K562 (cell line): ENCODE measurements at regions not wholly inside any gene's neighbourhood (a gene's known extent, or its start where the extent isn't known, plus 50 kb on each side); places are given as distances from the start of the nearest gene placed in this dataset.

Source experiments
- ATAC-seq: fragments of 200-7000 bp; cut with Tn5 transposase; 3 replicates; pipeline ENCODE4 v1.9.1; 2020; ENCODE audit warnings: moderate library complexity
- BruUV-seq: library from RNA; stranded (reverse); fragments of 400-500 nt; replicated peaks from 2 replicates; lab custom pipeline; 2021; lab: Mats Ljungman, UMichigan
- CTCF ChIA-PET: fragments of 300-600 bp; formaldehyde crosslinking; extraction: SDS; loops from one replicate; lab custom pipeline; 2021; ENCODE audit warnings: low intra/inter-chr PET ratio; lab: Yijun Ruan, JAX
- POLR2A ChIA-PET: fragments of 300-600, 350-650 bp; sonication (Branson Sonifier 250); formaldehyde crosslinking; extraction: SDS; loops from one replicate; lab custom pipeline; 2021; ENCODE audit warnings: antibody characterized with exemption, inconsistent platforms; lab: Yijun Ruan, JAX
- DNase-seq, 4 experiments: peaks; one replicate each; pipeline versions ENCODE4 v3.0.0 to v3.0.0-alpha.2; 2011 to 2018; ENCODE audit warnings: low spot score in 3 of 4, mixed read lengths in 3 of 4; ENCODE audit errors: extremely low read depth in 1 of 4
- FAIRE-seq: peaks from 2 replicates; lab custom pipeline; 2011; peaks lifted over from hg19 to GRCh38; lab: Jason Lieb, UNC
- H2AFZ ChIP-seq: 2 replicates; pipeline ENCODE4 v1.6.0; 2011; ENCODE audit warnings: low read depth, low read length, control low read depth, inconsistent platforms
- H3K27ac ChIP-seq: fragments of 200-600 bp; 3 replicates; pipeline ENCODE4 v1.8.0; 2011; ENCODE audit warnings: low read depth, mild to moderate bottlenecking, control low read depth, inconsistent platforms, low read length, moderate library complexity, mixed read lengths; ENCODE audit errors: extremely low read depth
- H3K27me3 ChIP-seq, 2 experiments: fragments of 300-600 bp in 1 of 2; 2 replicates in 1 of 2; 3 replicates in 1 of 2; pipeline versions ENCODE4 v1.6.0 to v1.8.0; 2011; ENCODE audit warnings: inconsistent platforms in 2 of 2, low read length in 2 of 2, mild to moderate bottlenecking in 1 of 2, mixed read lengths in 1 of 2, moderate library complexity in 1 of 2; ENCODE audit not compliant: control insufficient read depth in 2 of 2, insufficient read depth in 2 of 2
- H3K36me3 ChIP-seq: fragments of 300-600 bp; 3 replicates; pipeline ENCODE4 v1.8.0; 2011; ENCODE audit warnings: mild to moderate bottlenecking, low read length, inconsistent platforms; ENCODE audit not compliant: control insufficient read depth, insufficient read depth
- H3K4me1 ChIP-seq, 2 experiments: fragments of 200-600 bp in 1 of 2; replicated peaks in 1 of 2; 2 replicates in 1 of 2; 3 replicates in 1 of 2; pipeline versions ENCODE4 v1.5.1 to v1.8.0; 2011; ENCODE audit warnings: inconsistent platforms in 2 of 2, low read length in 2 of 2, mild to moderate bottlenecking in 1 of 2, mixed read lengths in 1 of 2, moderate library complexity in 1 of 2; ENCODE audit not compliant: control insufficient read depth in 2 of 2, insufficient read depth in 2 of 2
- H3K4me2 ChIP-seq: 2 replicates; pipeline ENCODE4 v1.6.1; 2011; ENCODE audit warnings: low read length, control low read depth, inconsistent platforms, mixed read lengths; ENCODE audit not compliant: insufficient read depth
- H3K4me3 ChIP-seq: fragments of 200-600 bp; sonication (generic), shearing (Covaris generic); 2 replicates; pipeline ENCODE4 v1.5.1; 2016; ENCODE audit warnings: control low read depth, inconsistent platforms
- H3K79me2 ChIP-seq: fragments of 200-600 bp; 3 replicates; pipeline ENCODE4 v1.8.0; 2011; ENCODE audit warnings: low read length, inconsistent platforms; ENCODE audit not compliant: control insufficient read depth, insufficient read depth
- H3K9ac ChIP-seq, 2 experiments: 2 replicates each; pipeline versions ENCODE4 v1.6.0 to v1.6.1; 2011; ENCODE audit warnings: low read depth in 2 of 2, low read length in 2 of 2, control low read depth in 1 of 2, inconsistent platforms in 1 of 2, mild to moderate bottlenecking in 1 of 2, mixed read lengths in 1 of 2; ENCODE audit not compliant: insufficient read depth in 1 of 2
- H3K9me1 ChIP-seq: one replicate; pipeline ENCODE4 v1.6.0; 2011; ENCODE audit warnings: inconsistent platforms, mild to moderate bottlenecking, low read length, moderate library complexity; ENCODE audit not compliant: control insufficient read depth, insufficient read depth
- H3K9me3 ChIP-seq: replicated peaks from 2 replicates; pipeline ENCODE4 v1.5.1; 2011; ENCODE audit warnings: low read depth, low read length, inconsistent platforms; ENCODE audit not compliant: control insufficient read depth, insufficient read depth
- H4K20me1 ChIP-seq: replicated peaks from 2 replicates; pipeline ENCODE4 v1.6.1; 2011; ENCODE audit warnings: low read length, inconsistent platforms, mixed read lengths; ENCODE audit not compliant: control insufficient read depth, insufficient read depth
- BRD9 ChIP-seq: fragments of 450-650 bp; IDR thresholded peaks from 2 replicates; pipeline ENCODE4 v1.6.1; 2018; ENCODE audit warnings: low read depth; ENCODE audit not compliant: partially characterized antibody
- CBFA2T2 ChIP-seq: fragments of 450-650 bp; conservative IDR thresholded peaks from 2 replicates; pipeline ENCODE4 v1.6.1; 2017; ENCODE audit warnings: mild to moderate bottlenecking
- CBFB ChIP-seq: sonication (generic); formaldehyde crosslinking; IDR thresholded peaks from 2 replicates; pipeline ENCODE4 v1.4.0; 2020; ENCODE audit warnings: mild to moderate bottlenecking, missing genetic modification reagents
- EZH2 ChIP-seq: IDR thresholded peaks from 2 replicates; pipeline ENCODE4 v1.6.1; 2012; ENCODE audit warnings: low read depth, mild to moderate bottlenecking, inconsistent platforms, low read length, borderline replicate concordance
- FOXK2 ChIP-seq, 2 experiments: fragments of 450-650 bp; IDR thresholded peaks in 1 of 2; conservative IDR thresholded peaks in 1 of 2; 2 replicates each; pipeline ENCODE4 v1.6.1; 2016; ENCODE audit warnings: low read depth in 2 of 2, mild to moderate bottlenecking in 1 of 2
- GABPB2 ChIP-seq: fragments of 250-450 bp; sonication (Bioruptor Pico); conservative IDR thresholded peaks from 2 replicates; pipeline ENCODE4 v1.5.1; 2021; ENCODE audit warnings: mild to moderate bottlenecking
- HMG20A ChIP-seq: fragments of 450-650 bp; formaldehyde crosslinking; conservative IDR thresholded peaks from 2 replicates; pipeline ENCODE4 v1.4.0; 2020; ENCODE audit warnings: mild to moderate bottlenecking, mixed read lengths
- HNRNPUL1 ChIP-seq: fragments of 200-400 bp; formaldehyde crosslinking; IDR thresholded peaks from 2 replicates; pipeline ENCODE4 v1.6.1; 2017; ENCODE audit warnings: low read length
- KLF16 ChIP-seq: IDR thresholded peaks from 2 replicates; pipeline ENCODE4 v1.6.1; 2016; ENCODE audit warnings: antibody characterized with exemption
- NUFIP1 ChIP-seq: fragments of 450-650 bp; IDR thresholded peaks from 2 replicates; pipeline ENCODE4 v1.6.1; 2018; ENCODE audit not compliant: partially characterized antibody
- SOX6 ChIP-seq: fragments of 450-650 bp; IDR thresholded peaks from 2 replicates; pipeline ENCODE4 v1.6.1; 2014; ENCODE audit warnings: mild to moderate bottlenecking
- SP2 ChIP-seq: IDR thresholded peaks from 2 replicates; pipeline ENCODE4 v1.6.1; 2011; ENCODE audit warnings: mild to moderate bottlenecking, low read depth, low read length, moderate library complexity; ENCODE audit not compliant: poor library complexity, severe bottlenecking; ENCODE audit errors: extremely low read depth
- XRCC4 ChIP-seq: IDR thresholded peaks from one replicate; pipeline ENCODE4 v1.6.1; 2011; ENCODE audit not compliant: insufficient read depth, insufficient read length; ENCODE audit errors: extremely low read depth
- ZBTB7A ChIP-seq: IDR thresholded peaks from 2 replicates; pipeline ENCODE4 v1.6.1; 2011; ENCODE audit warnings: low read depth, mild to moderate bottlenecking, low read length, moderate library complexity, borderline replicate concordance; ENCODE audit not compliant: control insufficient read depth
- ZC3H11A ChIP-seq: IDR thresholded peaks from 2 replicates; pipeline ENCODE4 v1.6.1; 2012; ENCODE audit warnings: low read depth, low read length, improper control_type of control experiment
- ZNF146 ChIP-seq: IDR thresholded peaks from one replicate; pipeline ENCODE4 v1.6.1; 2018; ENCODE audit warnings: missing compliant biosample characterization; ENCODE audit not compliant: unreplicated experiment
- ZNF41 ChIP-seq: fragments of 250-450 bp; sonication (Bioruptor Pico); conservative IDR thresholded peaks from 2 replicates; pipeline ENCODE4 v1.4.0; 2020; ENCODE audit warnings: mild to moderate bottlenecking
- WGBS: fragments of 100-300 bp; shearing (Covaris generic); methylation state at CpG from one replicate; pipeline ENCODE4 v1.1.6; 2016; ENCODE audit warnings: low coverage, mixed read lengths; ENCODE audit not compliant: insufficient coverage; ENCODE audit errors: missing lambda C conversion rate; 5-methylcytosine and 5-hydroxymethylcytosine counted together
- in situ Hi-C: fragments of 300-500 bp; cut with MboI; formaldehyde crosslinking; loops from 4 replicates; pipeline ENCODE4 v1.15.0; 2018; ENCODE audit warnings: inconsistent platforms, mixed read lengths
- intact Hi-C: fragments of 100-400 bp; cut with micrococcal nuclease; formaldehyde crosslinking; loops from 2 replicates; pipeline ENCODE4 v1.14.2; 2022
- TF ChIP-seq, protein P1 (sequence below): IDR thresholded peaks from 2 replicates; pipeline ENCODE4 v1.6.1; 2011; ENCODE audit not compliant: insufficient read length; ENCODE audit errors: extremely low read depth
- TF ChIP-seq, protein P2 (sequence below): fragments of 250-450 bp; sonication (Bioruptor Pico); IDR thresholded peaks from 2 replicates; pipeline ENCODE4 v1.8.0; 2022; ENCODE audit warnings: moderate library complexity, mild to moderate bottlenecking, inconsistent platforms

DNA sequence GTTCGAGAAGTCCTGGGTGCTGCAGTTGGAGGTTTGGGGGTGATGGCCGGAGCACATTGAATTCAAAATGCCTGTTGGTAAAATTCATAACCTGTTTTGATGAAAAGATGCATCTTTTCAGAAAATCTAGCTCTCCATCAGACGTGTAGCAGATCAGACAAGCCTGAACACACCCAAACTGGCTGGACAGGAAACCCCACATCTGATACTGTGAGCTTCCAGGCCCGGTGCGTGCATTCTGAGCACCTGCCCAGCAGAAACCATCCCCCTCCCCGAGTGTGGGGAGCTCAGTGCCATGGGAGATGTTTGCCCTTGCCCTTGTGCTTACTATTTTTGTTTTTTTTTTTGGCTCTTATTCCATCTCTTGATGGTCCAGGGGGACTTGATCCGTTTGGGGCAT is 417.1 kb downstream of the TCERG1L start:
- Histone ChIP-seq H4K20me1 (no peaks in the 10 kb centered on the region), H3K4me1 (no peaks in the 10 kb centered on the region), H3K4me3 (no peak overlapping the region), H3K4me2 (no peak overlapping the region), H3K36me3 (no peaks in the 10 kb centered on the region), H3K9ac (no peak overlapping the region), H3K9me3 (no peaks in the 10 kb centered on the region), H2AFZ (no peak overlapping the region), H3K27me3 (no peaks in the 10 kb centered on the region; a peak in 1 of 5 replicates), H3K9me1 (no peaks in the 10 kb centered on the region), H3K27ac (no peak overlapping the region), H3K79me2 (no peaks in the 10 kb centered on the region)
- POLR2A ChIA-PET: no interaction called here
- no peak for DNase-seq
- no peak for FAIRE-seq
- no TSS peak for BruUV-seq
- WGBS: 0% methylated on average over 7 of the region's 7 CpGs
- in situ Hi-C loops: no loop called here
- no peak for TF ChIP-seq SP2
- no peak for TF ChIP-seq CBFA2T2
- TF ChIP-seq, protein P1, sequence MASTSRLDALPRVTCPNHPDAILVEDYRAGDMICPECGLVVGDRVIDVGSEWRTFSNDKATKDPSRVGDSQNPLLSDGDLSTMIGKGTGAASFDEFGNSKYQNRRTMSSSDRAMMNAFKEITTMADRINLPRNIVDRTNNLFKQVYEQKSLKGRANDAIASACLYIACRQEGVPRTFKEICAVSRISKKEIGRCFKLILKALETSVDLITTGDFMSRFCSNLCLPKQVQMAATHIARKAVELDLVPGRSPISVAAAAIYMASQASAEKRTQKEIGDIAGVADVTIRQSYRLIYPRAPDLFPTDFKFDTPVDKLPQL: no peak
- TF ChIP-seq, protein P2, sequence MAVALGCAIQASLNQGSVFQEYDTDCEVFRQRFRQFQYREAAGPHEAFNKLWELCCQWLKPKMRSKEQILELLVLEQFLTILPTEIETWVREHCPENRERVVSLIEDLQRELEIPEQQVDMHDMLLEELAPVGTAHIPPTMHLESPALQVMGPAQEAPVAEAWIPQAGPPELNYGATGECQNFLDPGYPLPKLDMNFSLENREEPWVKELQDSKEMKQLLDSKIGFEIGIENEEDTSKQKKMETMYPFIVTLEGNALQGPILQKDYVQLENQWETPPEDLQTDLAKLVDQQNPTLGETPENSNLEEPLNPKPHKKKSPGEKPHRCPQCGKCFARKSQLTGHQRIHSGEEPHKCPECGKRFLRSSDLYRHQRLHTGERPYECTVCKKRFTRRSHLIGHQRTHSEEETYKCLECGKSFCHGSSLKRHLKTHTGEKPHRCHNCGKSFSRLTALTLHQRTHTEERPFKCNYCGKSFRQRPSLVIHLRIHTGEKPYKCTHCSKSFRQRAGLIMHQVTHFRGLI (CRISPR knock-in tag): no peak
- no peak for TF ChIP-seq BRD9
- no peak for TF ChIP-seq EZH2
- TF ChIP-seq ZBTB7A: no peak
- no peak for TF ChIP-seq FOXK2 (conservative IDR thresholded peaks at IDR 0.05 in 1 of 2, IDR thresholded peaks at IDR 0.05 in 1 of 2; ENCODE audit: low read depth in 2 of 2)
- no peak for TF ChIP-seq HMG20A
- TF ChIP-seq HNRNPUL1: no peak
- TF ChIP-seq GABPB2 (CRISPR knock-in tag): no peak
- TF ChIP-seq SOX6: no peak
- no peak for TF ChIP-seq KLF16
- no peak for TF ChIP-seq ZNF41 (CRISPR knock-in tag)
- no peak for TF ChIP-seq NUFIP1
- TF ChIP-seq ZC3H11A: no peak
- no peak for TF ChIP-seq ZNF146
- no peak for TF ChIP-seq CBFB (CRISPR knock-in tag)
- TF ChIP-seq XRCC4: no peak
- intact Hi-C loops: no loop called here
- CTCF ChIA-PET: no interaction called here
- no peak for ATAC-seq
